GM21390 (cell line): ENCODE measurements at regions not wholly inside any gene's neighbourhood (a gene's known extent, or its start where the extent isn't known, plus 50 kb on each side); places are given as distances from the start of the nearest gene placed in this dataset.
"Not testable (repeated sequence)": the region's sequence is repeated elsewhere in the genome, so short reads cannot be mapped to it uniquely, and the experiment has no call there.

Experiments used
- ATAC-seq: cut with Tn5 transposase; IDR thresholded peaks from one replicate; pipeline ENCODE4 v1.9.1; 2021; ENCODE audit not compliant: unreplicated experiment

GRCh38 chr5:101532430-101532829, 629.3 kb upstream of the ST8SIA4 start:
- ATAC-seq: no peak

- ATAC-seq: no peak
Observed at GRCh38 chr5:101531026-101531425, 627.9 kb upstream of the ST8SIA4 start.

DNA sequence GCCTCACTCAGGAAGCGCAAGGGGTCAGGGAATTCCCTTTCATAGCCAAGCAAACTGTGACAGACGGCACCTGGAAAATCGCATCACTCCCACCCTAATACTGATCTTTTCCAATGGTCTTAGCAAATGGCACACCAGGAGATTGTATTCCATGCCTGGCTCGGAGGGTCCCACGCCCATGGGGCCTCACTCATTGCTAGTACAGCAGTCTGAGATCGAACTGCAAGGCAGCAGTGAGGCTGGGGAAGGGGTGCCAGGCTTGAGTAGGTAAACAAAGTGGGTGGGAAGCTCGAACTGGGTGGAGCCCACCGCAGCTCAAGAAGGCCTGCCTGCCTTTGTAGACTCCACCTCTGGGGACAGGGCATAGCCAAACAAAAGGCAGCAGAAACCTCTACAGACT, 626.0 kb upstream of the ST8SIA4 start:
- not testable (repeated sequence) for ATAC-seq

DNA sequence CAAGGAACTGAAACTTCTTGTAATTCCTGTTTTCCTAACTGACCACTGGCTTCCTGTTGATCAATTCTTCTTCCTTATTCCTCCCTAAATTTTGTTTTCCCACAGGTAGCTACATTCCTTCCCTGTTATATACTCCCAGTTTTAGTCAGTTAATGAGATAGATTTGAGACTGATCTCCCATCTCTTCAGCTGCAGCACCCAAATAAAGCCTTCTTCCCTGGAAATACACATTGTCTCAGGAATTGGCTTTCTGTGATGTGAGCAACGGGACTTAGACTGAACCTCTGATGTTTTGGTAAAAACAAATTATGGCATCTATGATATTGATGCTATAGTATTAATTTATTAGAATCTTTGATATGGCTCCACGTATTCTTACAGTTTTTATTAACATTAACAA, 617.3 kb upstream of the ST8SIA4 start:
- no peak for ATAC-seq

DNA sequence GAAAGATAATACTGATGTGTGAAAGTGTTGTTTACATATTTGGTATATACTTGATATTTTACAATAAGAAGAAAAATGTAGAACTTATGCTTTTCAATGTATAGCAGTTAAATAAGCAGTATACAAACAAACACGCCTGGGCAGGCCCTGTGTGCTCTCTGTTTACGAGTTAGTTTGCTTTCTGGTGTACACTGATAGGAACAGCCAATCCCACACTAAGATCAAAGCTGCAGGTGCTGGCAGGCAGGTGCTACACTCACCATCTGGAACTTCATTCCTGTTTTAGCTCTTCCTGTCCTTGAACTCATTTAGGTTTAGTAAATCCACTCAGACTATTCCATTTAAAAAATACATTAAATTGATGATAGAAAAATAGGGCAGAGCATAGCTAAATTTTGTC, 614.7 kb upstream of the ST8SIA4 start:
- ATAC-seq: no peak

- ATAC-seq: no peak
Observed at GRCh38 chr5:101515721-101516120, 612.6 kb upstream of the ST8SIA4 start.

DNA sequence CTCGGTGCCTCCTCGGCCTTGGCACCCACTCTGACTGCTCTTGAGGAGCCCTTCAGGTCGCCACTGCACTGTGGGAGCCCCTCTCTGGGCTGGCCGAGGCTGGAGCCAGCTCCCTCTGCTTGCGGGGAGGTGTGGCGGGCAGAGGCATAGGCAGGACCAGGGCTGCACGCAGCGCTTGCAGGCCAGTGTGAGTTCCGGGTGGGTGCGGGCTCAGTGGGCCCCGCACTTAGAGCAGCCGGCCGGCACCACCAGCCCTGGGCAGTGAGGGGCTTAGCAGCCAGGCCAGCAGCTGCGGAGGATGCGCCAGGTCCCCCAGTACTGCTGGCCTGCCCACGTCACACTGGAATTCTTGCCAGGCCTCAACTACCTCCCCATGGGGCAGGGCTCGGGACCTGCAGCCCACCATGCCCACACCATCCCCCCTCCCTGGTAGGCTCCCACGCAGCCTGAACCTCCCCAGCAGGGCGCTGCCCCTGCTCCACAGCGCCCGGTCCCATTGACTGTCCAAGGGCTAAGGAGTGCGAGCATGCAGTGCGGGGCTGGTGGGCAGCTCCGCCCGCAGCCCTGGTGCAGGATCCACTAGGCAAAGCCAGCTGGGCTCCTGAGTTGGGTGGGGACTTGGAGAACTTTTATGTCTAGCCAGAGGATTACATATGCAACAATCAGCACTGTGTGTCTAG, 602.9 kb upstream of the ST8SIA4 start:
- no peak for ATAC-seq

DNA sequence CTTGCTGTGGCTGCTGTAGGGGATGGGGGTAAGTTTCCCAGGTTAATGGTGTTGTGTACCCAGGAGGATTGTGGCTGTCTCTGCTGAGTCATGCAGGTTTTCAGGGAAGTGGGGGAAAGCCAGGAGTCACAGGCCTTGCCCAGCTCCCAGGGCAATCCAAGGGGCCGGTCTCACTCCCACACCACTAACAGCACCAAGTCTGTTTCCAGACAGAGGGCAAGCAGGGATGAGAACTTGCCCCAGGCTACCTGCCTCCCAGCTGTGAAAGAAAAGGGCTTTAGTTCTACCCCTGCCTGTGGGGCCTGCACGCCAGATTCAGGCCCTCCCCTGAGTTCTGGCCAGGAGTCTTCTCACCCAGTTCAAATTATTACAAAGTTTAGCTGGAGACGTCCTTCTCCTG, 579.8 kb upstream of the ST8SIA4 start:
- no peak for ATAC-seq

DNA sequence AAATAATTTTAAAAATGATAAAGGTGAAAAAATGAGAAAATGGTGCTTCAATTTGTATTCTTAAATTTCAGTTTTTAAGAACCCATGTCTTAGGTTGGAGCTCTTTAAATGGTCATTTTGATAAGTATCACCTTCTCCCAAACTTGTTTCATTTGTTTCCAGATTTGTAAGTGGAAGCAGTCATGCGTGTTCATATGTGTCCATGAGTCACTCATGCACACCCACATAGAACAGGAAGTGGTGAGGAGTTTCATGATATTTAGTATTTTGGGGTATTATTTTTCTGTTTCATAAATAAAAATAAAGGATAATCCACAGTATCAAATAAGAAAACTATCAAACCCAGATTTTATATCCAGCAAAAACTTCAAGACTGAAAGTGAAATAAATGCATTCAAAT, 570.4 kb upstream of the ST8SIA4 start:
- no peak for ATAC-seq

DNA sequence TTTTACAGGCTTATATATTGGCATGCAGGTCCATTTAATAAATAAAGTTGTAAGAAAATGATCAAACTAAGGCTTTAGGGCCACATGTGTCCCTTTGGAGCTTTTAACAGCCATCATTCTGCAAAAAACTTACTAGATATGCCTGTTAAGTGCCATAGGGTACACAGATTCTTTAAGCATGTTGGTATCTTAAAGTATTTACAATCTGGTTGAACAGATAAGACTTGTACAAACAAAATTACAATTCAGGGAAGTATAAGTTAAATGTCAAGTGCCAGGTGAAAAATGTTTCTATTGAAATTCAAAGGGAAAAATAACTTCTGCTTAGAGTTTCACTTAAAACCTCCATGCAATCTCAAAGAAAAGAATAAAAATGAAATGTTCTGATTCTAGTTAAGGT, 558.4 kb upstream of the ST8SIA4 start:
- ATAC-seq: no peak

GRCh38 chr5:101458587-101458986, 555.5 kb upstream of the ST8SIA4 start:
- ATAC-seq: no peak

DNA sequence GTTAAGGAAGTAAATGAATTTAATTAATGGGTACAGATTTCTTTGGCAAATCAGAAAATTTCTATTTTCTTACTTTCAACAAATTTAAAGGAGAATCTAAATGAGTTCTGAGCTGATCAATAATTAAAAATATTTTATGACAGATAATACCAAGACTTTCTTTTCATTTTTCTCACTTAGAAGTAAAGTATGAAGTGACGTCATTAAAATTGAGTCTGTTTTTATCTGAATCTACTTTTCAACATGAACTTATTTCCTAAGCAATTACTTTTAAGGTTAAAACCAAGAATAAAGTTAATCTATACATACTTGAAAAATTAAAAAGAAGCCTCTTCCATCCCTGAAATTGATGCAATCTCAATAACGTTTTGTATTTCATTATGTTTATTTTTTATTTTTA, 552.8 kb upstream of the ST8SIA4 start:
- no peak for ATAC-seq

DNA sequence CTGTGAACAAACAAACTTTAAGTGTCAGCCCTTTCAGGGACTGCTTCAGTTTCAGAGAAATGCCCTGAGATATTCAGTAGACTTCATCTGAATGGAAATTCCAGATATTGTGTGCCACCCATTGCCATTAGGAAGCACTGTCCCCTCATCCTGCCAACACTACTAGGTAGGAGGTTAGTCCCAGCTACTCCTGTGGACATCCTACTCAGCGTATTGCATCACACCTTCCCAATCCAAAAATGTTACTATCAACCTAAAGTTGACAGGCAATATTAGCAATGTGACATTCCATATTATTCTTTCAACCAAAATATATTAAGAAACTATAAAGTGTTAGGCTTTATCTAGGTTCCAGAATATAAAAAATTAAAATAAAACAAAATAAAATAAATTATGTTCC, 552.0 kb upstream of the ST8SIA4 start:
- ATAC-seq: no peak

- not testable (repeated sequence) for ATAC-seq
Observed at GRCh38 chr5:101442281-101442680, 539.2 kb upstream of the ST8SIA4 start.

DNA sequence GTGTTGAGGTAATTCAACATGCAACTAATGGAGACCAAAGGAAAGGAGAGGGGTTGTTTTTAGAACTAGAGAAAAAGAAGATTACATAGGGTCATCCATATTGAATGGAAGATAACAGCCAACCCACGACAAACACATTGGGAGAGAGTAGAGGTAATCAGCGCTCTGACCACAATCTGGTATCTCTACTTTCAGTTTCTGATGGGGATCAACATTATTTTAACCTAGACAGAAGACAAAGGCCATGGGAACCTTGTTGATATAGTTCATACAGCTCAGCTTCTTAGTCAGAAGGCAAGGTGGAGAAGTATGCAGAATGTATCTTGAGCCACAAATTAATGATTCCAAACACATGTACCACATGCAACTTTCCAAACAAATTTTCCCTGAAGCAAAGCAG, 537.1 kb upstream of the ST8SIA4 start:
- no peak for ATAC-seq

DNA sequence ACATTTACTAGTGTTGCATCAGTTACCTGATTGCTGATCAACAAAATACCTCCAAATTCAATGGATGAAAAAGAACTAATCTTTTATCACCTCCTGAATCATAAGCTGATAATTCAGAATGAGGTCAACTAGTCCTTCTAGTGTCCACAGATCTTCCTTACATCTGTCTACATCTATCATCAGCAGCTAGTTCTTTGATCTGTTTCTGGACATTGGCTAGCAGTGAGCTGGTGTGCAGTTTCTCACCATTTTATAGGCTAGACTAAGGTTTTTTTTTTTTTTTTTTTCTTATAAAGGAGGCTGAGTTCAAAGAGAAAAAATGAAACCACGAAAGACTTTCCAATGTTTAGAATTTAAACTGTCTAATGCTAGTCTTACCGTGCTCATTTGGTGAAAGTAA, 534.3 kb upstream of the ST8SIA4 start:
- ATAC-seq: no peak

DNA sequence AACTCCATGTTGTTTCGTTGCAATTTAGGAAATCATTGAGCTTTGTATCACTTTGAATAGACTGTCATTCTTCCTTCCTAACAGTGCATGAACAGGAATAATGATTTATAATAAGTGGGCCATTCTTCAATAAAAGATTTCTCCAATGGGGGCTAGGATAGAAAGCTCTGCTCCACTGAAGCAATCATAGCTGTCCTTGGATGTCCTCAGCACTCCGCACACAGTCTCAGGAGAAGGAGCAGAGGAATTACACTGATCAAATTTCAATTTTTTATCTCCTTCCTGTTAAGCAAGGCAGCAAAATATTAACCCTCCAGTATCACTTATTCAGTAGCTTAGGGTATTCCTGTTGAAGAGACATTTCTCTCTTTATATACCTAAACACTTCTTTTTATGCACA, 532.7 kb upstream of the ST8SIA4 start:
- ATAC-seq: no peak

DNA sequence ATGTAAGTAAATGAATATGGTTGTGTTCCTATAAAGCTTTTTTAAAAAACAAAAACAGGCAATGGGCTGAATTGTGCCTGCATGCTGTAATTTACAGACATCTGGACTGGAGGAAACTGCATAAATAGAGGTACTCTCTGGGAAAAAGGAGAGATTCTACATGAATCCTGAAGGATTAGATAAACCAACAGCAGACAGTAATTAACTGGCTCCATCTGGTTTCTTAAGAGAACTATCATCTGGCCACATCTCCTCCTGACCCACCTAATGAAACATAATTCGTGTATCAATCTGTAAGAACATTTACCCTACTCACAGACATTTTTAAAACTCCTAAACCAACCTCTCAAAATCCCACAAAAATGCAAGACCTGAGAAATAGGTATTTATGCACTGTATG, 528.1 kb upstream of the ST8SIA4 start:
- no peak for ATAC-seq

DNA sequence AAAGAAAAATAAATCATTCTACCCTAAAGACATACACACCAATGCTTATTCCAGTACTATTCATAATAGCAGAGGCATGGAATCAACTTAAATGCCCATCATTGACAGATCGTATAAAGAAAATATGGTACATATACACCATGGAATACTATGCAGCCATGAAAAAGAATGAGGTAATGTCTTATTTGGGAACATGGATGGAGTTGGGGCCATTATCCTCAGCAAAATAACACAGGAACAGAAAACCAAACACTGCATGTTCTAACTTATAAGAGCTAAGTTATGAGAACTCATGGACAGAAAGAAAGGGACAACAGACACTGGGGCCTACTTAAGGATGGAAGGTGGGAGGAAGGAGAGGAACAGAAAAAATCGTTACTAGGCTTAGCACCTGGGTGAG, 527.5 kb upstream of the ST8SIA4 start:
- no peak for ATAC-seq

- ATAC-seq: no peak
Observed at GRCh38 chr5:101429241-101429640, 526.2 kb upstream of the ST8SIA4 start.

- no peak for ATAC-seq
Observed at GRCh38 chr5:101425339-101425859, 522.3 kb upstream of the ST8SIA4 start.

DNA sequence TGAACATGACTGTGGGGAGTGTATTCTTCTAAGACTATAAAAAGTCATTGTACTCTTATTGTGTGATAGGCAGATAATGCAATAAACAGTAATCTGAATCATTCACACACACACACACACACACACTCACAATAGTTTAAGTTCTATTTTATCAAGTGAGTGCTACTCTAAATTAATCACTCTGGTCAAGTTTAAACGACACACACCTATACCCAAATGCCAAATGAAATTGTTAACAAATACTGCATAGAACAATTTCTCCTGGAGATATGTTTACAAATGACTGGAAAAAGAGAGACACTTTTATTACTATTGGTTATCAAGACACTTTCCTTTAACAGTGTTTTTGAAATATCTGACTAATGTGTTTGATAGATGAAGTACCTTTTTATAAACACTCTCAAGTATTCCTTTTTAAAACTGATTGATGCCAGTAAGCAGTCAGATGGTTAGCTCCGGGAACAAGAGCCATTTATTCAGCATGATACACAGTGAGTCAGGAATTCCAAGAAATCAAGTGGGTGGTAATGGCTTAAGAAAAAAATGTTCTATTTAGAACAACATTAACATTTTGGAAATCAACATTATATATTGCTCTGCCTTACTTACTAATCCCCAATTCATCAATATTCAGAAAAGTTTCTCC, 521.6 kb upstream of the ST8SIA4 start:
- no peak for ATAC-seq

- no peak for ATAC-seq
Observed at GRCh38 chr5:101418713-101419118, 515.6 kb upstream of the ST8SIA4 start.
